Colonic mucosa (tissue), 4 donors: ENCODE measurements at regions not wholly inside any gene's neighbourhood (a gene's known extent, or its start where the extent isn't known, plus 50 kb on each side); places are given as distances from the start of the nearest gene placed in this dataset.

Source experiments
- DNase-seq: peaks from one replicate; pipeline ENCODE4 v3.0.0-alpha.2; 2020
- H3K27ac ChIP-seq: fragments of 200-600 bp; one replicate; pipeline ENCODE4 v1.8.0; 2021
- H3K27me3 ChIP-seq: fragments of 200-600 bp; one replicate; pipeline ENCODE4 v1.8.0; 2021
- H3K36me3 ChIP-seq: fragments of 200-600 bp; one replicate; pipeline ENCODE4 v1.8.0; 2021
- H3K4me1 ChIP-seq: fragments of 200-600 bp; one replicate; pipeline ENCODE4 v1.8.0; 2021; ENCODE audit warnings: mild to moderate bottlenecking
- H3K4me3 ChIP-seq: fragments of 200-600 bp; one replicate; pipeline ENCODE4 v1.8.0; 2021
- H3K9ac ChIP-seq, 2 donors: one replicate each; pipeline ENCODE4 v1.7.0; 2013; ENCODE audit warnings: control low read depth in 2 of 2, low read depth in 2 of 2, low read length in 2 of 2
- H3K9me3 ChIP-seq: fragments of 200-600 bp; one replicate; pipeline ENCODE4 v1.8.0; 2021
- intact Hi-C: fragments of 100-400 bp; cut with DNase I; formaldehyde crosslinking; loops from one replicate; pipeline ENCODE4 v1.14.1; 2022
- TF ChIP-seq, protein P1 (sequence below): fragments of 200-600 bp; IDR thresholded peaks from one replicate; pipeline ENCODE4 v1.8.0; 2022; ENCODE audit warnings: antibody characterized with exemption, mild to moderate bottlenecking
- donor health status: healthy.
- donor health status: DM: no; HTN: no; CAD: no.
- donor health status: DM: no; HTN: no; CAD: no.

DNA sequence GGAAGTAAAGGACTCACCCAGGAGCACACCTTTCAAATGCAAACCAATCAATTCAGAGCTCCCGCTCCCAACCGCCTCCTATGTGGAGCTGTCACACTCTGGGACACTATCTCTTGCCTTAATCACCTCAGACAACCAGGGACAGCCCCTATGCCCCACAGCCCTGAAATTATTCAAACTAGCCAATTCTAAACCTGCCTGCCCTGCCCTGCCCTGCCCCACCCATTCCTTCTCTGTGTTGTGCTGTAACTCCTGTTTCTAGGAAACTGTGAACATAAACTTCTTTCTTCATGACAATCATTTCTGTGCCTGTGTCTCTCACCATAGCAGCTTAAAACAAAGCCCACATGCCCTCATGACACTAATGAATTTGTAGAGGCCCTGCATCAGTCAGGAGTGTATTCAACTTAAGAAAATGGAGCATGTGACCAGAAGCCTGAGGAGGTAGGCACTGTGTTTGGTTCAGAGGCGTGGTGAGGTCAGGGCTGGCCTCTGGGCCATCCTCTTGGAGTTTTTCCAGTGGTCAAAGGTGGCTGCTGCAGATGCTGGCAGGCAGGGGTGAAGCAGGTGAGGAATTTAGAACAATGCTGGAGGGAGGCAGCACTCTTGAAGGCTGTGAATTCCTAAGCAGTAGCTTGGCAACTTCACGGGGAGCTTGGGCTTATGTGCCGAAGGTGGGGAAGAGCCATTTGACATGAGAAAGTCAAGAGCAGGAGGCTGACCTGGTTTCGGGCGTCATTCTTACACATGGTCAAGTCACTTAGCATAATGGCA is 74.5 kb downstream of the RHOU start:
- intact Hi-C loops: loop anchor here (5.0 kb wide), 1 partner anchor 73 kb away; the partner anchor contains the start of gene RHOU
- H3K9me3 ChIP-seq: no peaks in the 10 kb centered on the region
- DNase-seq: peak; percentile 78

DNA sequence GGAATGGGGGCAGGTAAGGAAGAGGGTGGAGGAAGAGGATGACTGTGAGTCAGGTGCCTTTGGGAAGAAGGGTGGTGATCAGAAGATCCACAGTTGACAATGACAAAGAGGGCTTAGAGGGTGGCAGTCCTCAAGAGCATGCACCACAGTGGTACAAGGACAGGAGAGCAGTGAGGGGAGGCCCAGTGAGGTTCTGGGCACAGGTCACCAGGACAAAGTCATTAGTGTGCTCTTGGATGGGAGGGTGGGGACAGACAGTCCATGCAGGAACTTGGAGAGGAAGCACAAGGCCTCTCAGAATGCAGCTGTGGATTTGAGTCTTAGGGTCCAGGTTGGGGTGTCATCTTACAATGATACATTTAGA is 75.1 kb downstream of the RHOU start:
- H3K27ac ChIP-seq: peak overlapping the region; percentile 64
- no peaks in the 10 kb centered on the region for H3K27me3 ChIP-seq
- H3K4me3 ChIP-seq: no peak overlapping the region
- no peaks in the 10 kb centered on the region for H3K36me3 ChIP-seq
- H3K9me3 ChIP-seq: no peaks in the 10 kb centered on the region
- DNase-seq: no peak
- peak overlapping the region; percentile 28 to 56 for H3K9ac ChIP-seq
- intact Hi-C loops: no loop called here
- TF ChIP-seq, protein P1, sequence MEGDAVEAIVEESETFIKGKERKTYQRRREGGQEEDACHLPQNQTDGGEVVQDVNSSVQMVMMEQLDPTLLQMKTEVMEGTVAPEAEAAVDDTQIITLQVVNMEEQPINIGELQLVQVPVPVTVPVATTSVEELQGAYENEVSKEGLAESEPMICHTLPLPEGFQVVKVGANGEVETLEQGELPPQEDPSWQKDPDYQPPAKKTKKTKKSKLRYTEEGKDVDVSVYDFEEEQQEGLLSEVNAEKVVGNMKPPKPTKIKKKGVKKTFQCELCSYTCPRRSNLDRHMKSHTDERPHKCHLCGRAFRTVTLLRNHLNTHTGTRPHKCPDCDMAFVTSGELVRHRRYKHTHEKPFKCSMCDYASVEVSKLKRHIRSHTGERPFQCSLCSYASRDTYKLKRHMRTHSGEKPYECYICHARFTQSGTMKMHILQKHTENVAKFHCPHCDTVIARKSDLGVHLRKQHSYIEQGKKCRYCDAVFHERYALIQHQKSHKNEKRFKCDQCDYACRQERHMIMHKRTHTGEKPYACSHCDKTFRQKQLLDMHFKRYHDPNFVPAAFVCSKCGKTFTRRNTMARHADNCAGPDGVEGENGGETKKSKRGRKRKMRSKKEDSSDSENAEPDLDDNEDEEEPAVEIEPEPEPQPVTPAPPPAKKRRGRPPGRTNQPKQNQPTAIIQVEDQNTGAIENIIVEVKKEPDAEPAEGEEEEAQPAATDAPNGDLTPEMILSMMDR: no peak
- H3K4me1 ChIP-seq: no peaks in the 10 kb centered on the region

More for the DNA sequence above, 74.5 kb downstream of the RHOU start:
- TF ChIP-seq, protein P1: no peak
- no peaks in the 10 kb centered on the region for H3K36me3 ChIP-seq
- no peaks in the 10 kb centered on the region for H3K27me3 ChIP-seq
- H3K9ac ChIP-seq: peak overlapping the region; percentile 28 to 56
- H3K4me3 ChIP-seq: no peak overlapping the region
- no peaks in the 10 kb centered on the region for H3K4me1 ChIP-seq
- H3K27ac ChIP-seq: peak overlapping the region; percentile 64

DNA sequence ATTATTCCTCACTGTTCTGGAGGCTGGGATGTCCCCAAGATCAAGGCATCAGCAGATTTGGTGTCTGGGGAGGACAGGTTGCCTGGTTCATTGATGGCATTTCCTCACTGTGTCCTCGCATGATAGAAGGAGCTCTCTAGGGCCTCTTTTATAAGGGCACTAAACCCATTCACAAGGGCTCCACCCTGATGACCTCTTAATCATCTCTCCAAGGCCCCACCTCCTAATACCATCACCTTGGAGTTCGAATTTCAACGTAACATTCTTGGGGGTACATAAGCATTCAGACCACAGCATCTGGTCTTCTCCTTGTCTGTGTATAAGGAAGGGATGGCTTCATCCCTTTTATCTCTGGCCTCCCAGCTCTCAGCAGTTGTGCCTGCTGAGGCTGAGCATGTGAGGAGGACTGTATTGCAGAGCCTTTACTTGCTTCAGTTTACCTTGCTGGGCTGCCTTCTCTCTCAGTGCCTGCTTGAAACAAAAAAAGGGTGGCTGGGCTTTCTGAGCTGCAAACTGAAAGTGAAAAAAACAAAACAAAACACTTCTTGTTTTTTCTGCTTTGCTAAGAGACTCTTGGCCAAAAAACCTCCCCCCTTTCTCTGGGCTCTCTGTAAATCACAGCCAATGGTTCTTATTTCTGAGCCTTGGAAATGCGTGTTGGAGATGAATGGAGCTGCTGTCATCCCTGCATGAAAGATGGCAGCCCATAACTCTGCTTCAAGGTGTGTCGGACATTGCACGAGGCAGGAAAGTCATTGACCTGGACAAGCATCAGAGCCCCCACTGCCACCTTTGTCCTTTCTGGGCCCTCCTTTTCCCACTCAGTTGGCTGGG is 75.8 kb downstream of the RHOU start:
- no peak overlapping the region for H3K4me3 ChIP-seq
- H3K4me1 ChIP-seq: no peaks in the 10 kb centered on the region
- H3K27ac ChIP-seq: peak overlapping the region; percentile 64
- intact Hi-C loops: no loop called here
- H3K9ac ChIP-seq: no peak overlapping the region
- DNase-seq: no peak
- no peaks in the 10 kb centered on the region for H3K9me3 ChIP-seq
- TF ChIP-seq, protein P1: no peak
- no peaks in the 10 kb centered on the region for H3K27me3 ChIP-seq
- no peaks in the 10 kb centered on the region for H3K36me3 ChIP-seq

DNA sequence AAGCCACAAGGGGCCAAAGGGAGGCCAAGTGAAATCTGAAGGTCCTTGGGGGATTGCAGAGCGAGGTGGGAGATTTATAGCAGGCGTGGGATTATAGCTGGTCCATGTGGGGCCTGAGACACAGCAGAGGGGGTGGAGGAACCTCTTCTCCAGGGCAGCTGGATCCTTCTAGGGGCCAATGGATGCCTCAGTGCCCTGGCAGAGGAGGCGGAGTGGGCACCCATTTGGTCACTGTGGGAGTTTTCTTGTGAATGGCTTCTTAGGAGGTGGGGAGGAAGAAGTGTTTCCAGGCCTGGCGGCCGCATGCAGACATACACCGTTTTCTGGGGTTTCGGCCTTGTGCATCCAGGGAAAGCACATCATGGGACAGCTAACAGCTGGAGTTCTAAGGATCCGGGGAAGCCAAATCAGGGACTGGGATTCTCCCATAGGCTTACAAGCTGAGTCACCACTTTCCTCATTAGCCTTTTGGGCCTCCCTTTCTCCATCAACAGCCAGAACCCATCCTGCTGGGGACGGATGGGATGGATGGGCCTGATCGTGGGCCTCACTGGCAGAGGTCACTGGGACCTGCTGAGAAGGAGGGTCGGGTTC is 76.5 kb downstream of the RHOU start:
- Histone ChIP-seq H3K27me3 (no peaks in the 10 kb centered on the region), H3K27ac (peak overlapping the region; percentile 20), H3K9me3 (no peaks in the 10 kb centered on the region), H3K4me3 (no peak overlapping the region), H3K9ac (no peak overlapping the region), H3K4me1 (no peaks in the 10 kb centered on the region), H3K36me3 (no peaks in the 10 kb centered on the region)
- intact Hi-C loops: no loop called here
- TF ChIP-seq, protein P1: no peak
- DNase-seq: no peak

DNA sequence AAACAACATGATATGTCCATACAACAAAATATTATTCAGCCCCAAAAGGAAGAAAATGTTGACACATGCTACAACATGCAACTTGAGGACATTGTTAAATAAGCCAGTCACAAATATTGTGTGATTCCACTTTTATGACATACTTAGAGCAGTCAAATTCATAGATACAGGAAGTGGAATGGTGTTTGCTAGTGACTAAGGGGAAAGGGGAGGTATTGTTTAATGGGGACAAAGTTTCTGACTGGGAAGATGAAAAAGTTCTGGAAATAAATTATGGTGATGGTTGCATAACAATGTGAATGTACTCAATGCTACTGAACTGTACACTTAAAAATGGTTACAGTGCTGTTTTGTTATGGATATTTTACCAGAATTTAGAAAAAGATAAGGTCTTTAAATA is 77.7 kb downstream of the RHOU start:
- Histone ChIP-seq H3K4me1 (no peaks in the 10 kb centered on the region), H3K9ac (no peak overlapping the region), H3K4me3 (no peak overlapping the region), H3K9me3 (no peaks in the 10 kb centered on the region), H3K27me3 (no peaks in the 10 kb centered on the region), H3K27ac (no peak overlapping the region), H3K36me3 (no peaks in the 10 kb centered on the region)
- no peak for DNase-seq
- intact Hi-C loops: no loop called here
- TF ChIP-seq, protein P1: no peak
